H9 (cell line): ENCODE measurements at regions not wholly inside any gene's neighbourhood (a gene's known extent, or its start where the extent isn't known, plus 50 kb on each side); places are given as distances from the start of the nearest gene placed in this dataset.

ENCODE experiments used
- DNase-seq: peaks from one replicate; pipeline ENCODE4 v3.0.0-alpha.2; 2017
- H2AFZ ChIP-seq: one replicate; pipeline ENCODE4 v1.6.1; 2013; ENCODE audit warnings: mild to moderate bottlenecking, low read length, control low read depth, moderate library complexity
- H2AK5ac ChIP-seq: 2 replicates; pipeline ENCODE4 v1.6.1; 2013; ENCODE audit warnings: low read length, control low read depth, mixed read lengths; ENCODE audit not compliant: insufficient read length
- H2BK120ac ChIP-seq: one replicate; pipeline ENCODE4 v1.6.1; 2013; ENCODE audit warnings: low read depth, mild to moderate bottlenecking, low read length, control low read depth, inconsistent platforms; ENCODE audit not compliant: poor library complexity, severe bottlenecking
- H2BK12ac ChIP-seq: 2 replicates; pipeline ENCODE4 v1.6.1; 2013; ENCODE audit warnings: low read length, control low read depth, mixed read lengths, low read depth; ENCODE audit not compliant: insufficient read length
- H2BK15ac ChIP-seq: 2 replicates; pipeline ENCODE4 v1.6.1; 2013; ENCODE audit warnings: low read depth, low read length, control low read depth
- H2BK20ac ChIP-seq: one replicate; pipeline ENCODE4 v1.6.1; 2013; ENCODE audit warnings: low read depth, mild to moderate bottlenecking, low read length, control low read depth, inconsistent platforms; ENCODE audit not compliant: poor library complexity, severe bottlenecking
- H2BK5ac ChIP-seq: 2 replicates; pipeline ENCODE4 v1.6.1; 2013; ENCODE audit warnings: low read length, control low read depth, mixed read lengths; ENCODE audit not compliant: insufficient read length
- H3K14ac ChIP-seq: 2 replicates; pipeline ENCODE4 v1.6.1; 2013; ENCODE audit warnings: low read length, control low read depth; ENCODE audit not compliant: insufficient read depth
- H3K18ac ChIP-seq: 2 replicates; pipeline ENCODE4 v1.6.1; 2013; ENCODE audit warnings: low read depth, mild to moderate bottlenecking, mixed read lengths, low read length, control low read depth; ENCODE audit not compliant: insufficient read length
- H3K23ac ChIP-seq: 2 replicates; pipeline ENCODE4 v1.6.1; 2013; ENCODE audit warnings: low read length, control low read depth, mixed read lengths, low read depth; ENCODE audit not compliant: insufficient read length
- H3K23me2 ChIP-seq: 2 replicates; pipeline ENCODE4 v1.6.1; 2013; ENCODE audit warnings: low read depth, mild to moderate bottlenecking, mixed read lengths, low read length, control low read depth; ENCODE audit not compliant: insufficient read length, poor library complexity, severe bottlenecking
- H3K27ac ChIP-seq: 2 replicates; pipeline ENCODE4 v1.5.1; 2013; ENCODE audit warnings: low read length, control low read depth, mixed read lengths, low read depth; ENCODE audit not compliant: insufficient read length
- H3K27me3 ChIP-seq: 2 replicates; pipeline ENCODE4 v1.6.1; 2013; ENCODE audit warnings: low read length, control low read depth, inconsistent platforms; ENCODE audit not compliant: insufficient read depth
- H3K4ac ChIP-seq: 2 replicates; pipeline ENCODE4 v1.6.1; 2013; ENCODE audit warnings: low read depth, mild to moderate bottlenecking, control low read depth, inconsistent platforms, low read length, moderate library complexity
- H3K4me1 ChIP-seq: 2 replicates; pipeline ENCODE4 v1.6.1; 2013; ENCODE audit warnings: low read length, control low read depth, inconsistent platforms; ENCODE audit not compliant: insufficient read depth
- H3K4me2 ChIP-seq: 2 replicates; pipeline ENCODE4 v1.6.1; 2013; ENCODE audit warnings: low read length, control low read depth, mixed read lengths; ENCODE audit not compliant: insufficient read length, insufficient read depth
- H3K56ac ChIP-seq: 2 replicates; pipeline ENCODE4 v1.6.1; 2013; ENCODE audit warnings: low read depth, mild to moderate bottlenecking, mixed read lengths, low read length, control low read depth; ENCODE audit not compliant: insufficient read length
- H3K79me1 ChIP-seq: 2 replicates; pipeline ENCODE4 v1.6.1; 2013; ENCODE audit warnings: low read depth, mild to moderate bottlenecking, moderate library complexity, low read length, control low read depth, inconsistent platforms; ENCODE audit not compliant: insufficient read depth, poor library complexity, severe bottlenecking
- H3K79me2 ChIP-seq: 2 replicates; pipeline ENCODE4 v1.6.1; 2013; ENCODE audit warnings: low read length, control low read depth, inconsistent platforms; ENCODE audit not compliant: insufficient read depth
- H3K9ac ChIP-seq: 2 replicates; pipeline ENCODE4 v1.6.1; 2013; ENCODE audit warnings: low read length, control low read depth, mixed read lengths; ENCODE audit not compliant: insufficient read length; ENCODE audit errors: extremely low read depth
- H3K9me3 ChIP-seq: one replicate; pipeline ENCODE4 v1.6.1; 2013; ENCODE audit warnings: low read depth, low read length, inconsistent platforms; ENCODE audit not compliant: control insufficient read depth
- H3T11ph ChIP-seq: one replicate; pipeline ENCODE4 v1.6.1; 2013; ENCODE audit warnings: mild to moderate bottlenecking, low read length, control low read depth, inconsistent platforms
- H4K20me1 ChIP-seq: one replicate; pipeline ENCODE4 v1.6.1; 2013; ENCODE audit not compliant: control insufficient read depth, insufficient read length, insufficient read depth
- H4K5ac ChIP-seq: 2 replicates; pipeline ENCODE4 v1.6.1; 2013; ENCODE audit warnings: low read depth, mild to moderate bottlenecking, mixed read lengths, low read length, control low read depth; ENCODE audit not compliant: insufficient read length
- H4K8ac ChIP-seq: replicated peaks from 2 replicates; pipeline ENCODE4 v1.6.1; 2013; ENCODE audit warnings: low read length, control low read depth, mixed read lengths, low read depth; ENCODE audit not compliant: insufficient read length
- H4K91ac ChIP-seq: 2 replicates; pipeline ENCODE4 v1.6.1; 2013; ENCODE audit warnings: low read depth, mild to moderate bottlenecking, moderate library complexity, mixed read lengths, low read length, control low read depth; ENCODE audit not compliant: insufficient read length
- H3K27ac Mint-ChIP-seq, 3 experiments: 2 replicates in 2 of 3; 3 replicates in 1 of 3; pipeline ENCODE4 v1.8.0; 2020 to 2021; ENCODE audit warnings: mixed read lengths in 3 of 3, mild to moderate bottlenecking in 1 of 3, moderate library complexity in 1 of 3
- H3K27me3 Mint-ChIP-seq: 2 replicates; pipeline ENCODE4 v1.8.0; 2021; ENCODE audit warnings: low read depth, mild to moderate bottlenecking, moderate library complexity, mixed read lengths
- H3K36me3 Mint-ChIP-seq, 3 experiments: 2 replicates in 2 of 3; 3 replicates in 1 of 3; pipeline ENCODE4 v1.8.0; 2020 to 2021; ENCODE audit warnings: low read depth in 3 of 3, mixed read lengths in 3 of 3; ENCODE audit not compliant: insufficient read depth in 1 of 3
- H3K4me1 Mint-ChIP-seq, 2 experiments: 2 replicates each; pipeline ENCODE4 v1.8.0; 2020; ENCODE audit warnings: mixed read lengths in 2 of 2
- H3K4me3 Mint-ChIP-seq, 2 experiments: 2 replicates in 1 of 2; 3 replicates in 1 of 2; pipeline ENCODE4 v1.8.0; 2020 to 2021; ENCODE audit warnings: mild to moderate bottlenecking in 2 of 2, mixed read lengths in 2 of 2, moderate library complexity in 1 of 2
- H3K9me3 Mint-ChIP-seq, 2 experiments: 2 replicates in 1 of 2; 3 replicates in 1 of 2; pipeline ENCODE4 v1.8.0; 2020; ENCODE audit warnings: mild to moderate bottlenecking in 2 of 2, mixed read lengths in 2 of 2, moderate library complexity in 1 of 2
- WGBS: extraction: QIAGEN DNeasy Blood & Tissue Kit; methylation state at CpG from one replicate; pipeline ENCODE4 v1.1.7; 2013; ENCODE audit warnings: missing lambda C conversion rate, low lambda C conversion rate, mixed read lengths; ENCODE audit not compliant: insufficient read length; ENCODE audit errors: extremely low coverage; 5-methylcytosine and 5-hydroxymethylcytosine counted together
- TF ChIP-seq, protein P1 (sequence below): fragments of 200-600 bp; sonication (generic); conservative IDR thresholded peaks from 3 replicates; pipeline ENCODE4 v1.8.0; 2021; ENCODE audit warnings: antibody characterized with exemption, mild to moderate bottlenecking

DNA sequence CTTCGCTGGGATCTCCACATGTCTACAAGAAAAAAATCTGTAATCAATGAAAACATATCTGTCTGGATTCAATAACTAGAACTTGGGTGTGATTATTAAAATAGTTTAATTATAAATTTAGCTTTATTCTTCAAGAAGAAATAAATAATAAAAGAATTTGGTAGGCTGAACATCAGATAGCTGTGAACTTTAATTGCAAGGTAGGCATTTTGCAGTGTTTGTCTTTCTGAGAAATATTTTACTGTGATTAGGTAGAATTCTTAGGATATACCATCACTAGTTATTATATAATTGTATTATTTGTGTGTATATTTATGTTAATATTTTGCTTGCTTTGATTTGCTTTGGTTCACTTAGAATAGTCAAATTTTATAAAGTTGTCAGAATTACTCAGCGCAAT is 409.4 kb downstream of the PCDH18 start:
- Histone ChIP-seq H3K18ac (no peak overlapping the region), H2BK20ac (no peak overlapping the region), H3K4ac (no peak overlapping the region), H2AFZ (no peak overlapping the region), H3K4me2 (no peak overlapping the region), H3K9ac (no peak overlapping the region), H3K14ac (no peak overlapping the region), H2BK120ac (no peak overlapping the region), H2BK15ac (no peak overlapping the region), H2BK5ac (no peak overlapping the region), H4K20me1 (no peaks in the 10 kb centered on the region), H3K9me3 (no peaks in the 10 kb centered on the region), H3K79me1 (no peaks in the 10 kb centered on the region), H3K23ac (no peak overlapping the region), H3K23me2 (no peaks in the 10 kb centered on the region), H4K5ac (no peak overlapping the region), H2AK5ac (no peak overlapping the region), H3K79me2 (no peaks in the 10 kb centered on the region), H4K91ac (no peak overlapping the region), H3K4me1 (no peaks in the 10 kb centered on the region), H3K56ac (no peak overlapping the region), H3T11ph (no peak overlapping the region), H3K27ac (no peak overlapping the region), H2BK12ac (no peak overlapping the region), H4K8ac (no peak overlapping the region), H3K27me3 (no peaks in the 10 kb centered on the region)
- Mint-ChIP-seq H3K4me1 (no peaks in the 10 kb centered on the region), H3K27me3 (no peaks in the 10 kb centered on the region), H3K9me3 (no peaks in the 10 kb centered on the region), H3K4me3 (no peak overlapping the region), H3K36me3 (no peaks in the 10 kb centered on the region), H3K27ac (no peak overlapping the region)
- DNase-seq: no peak
- WGBS: no CpG with 5 or more reads among the region's 2 CpGs
- TF ChIP-seq, protein P1, sequence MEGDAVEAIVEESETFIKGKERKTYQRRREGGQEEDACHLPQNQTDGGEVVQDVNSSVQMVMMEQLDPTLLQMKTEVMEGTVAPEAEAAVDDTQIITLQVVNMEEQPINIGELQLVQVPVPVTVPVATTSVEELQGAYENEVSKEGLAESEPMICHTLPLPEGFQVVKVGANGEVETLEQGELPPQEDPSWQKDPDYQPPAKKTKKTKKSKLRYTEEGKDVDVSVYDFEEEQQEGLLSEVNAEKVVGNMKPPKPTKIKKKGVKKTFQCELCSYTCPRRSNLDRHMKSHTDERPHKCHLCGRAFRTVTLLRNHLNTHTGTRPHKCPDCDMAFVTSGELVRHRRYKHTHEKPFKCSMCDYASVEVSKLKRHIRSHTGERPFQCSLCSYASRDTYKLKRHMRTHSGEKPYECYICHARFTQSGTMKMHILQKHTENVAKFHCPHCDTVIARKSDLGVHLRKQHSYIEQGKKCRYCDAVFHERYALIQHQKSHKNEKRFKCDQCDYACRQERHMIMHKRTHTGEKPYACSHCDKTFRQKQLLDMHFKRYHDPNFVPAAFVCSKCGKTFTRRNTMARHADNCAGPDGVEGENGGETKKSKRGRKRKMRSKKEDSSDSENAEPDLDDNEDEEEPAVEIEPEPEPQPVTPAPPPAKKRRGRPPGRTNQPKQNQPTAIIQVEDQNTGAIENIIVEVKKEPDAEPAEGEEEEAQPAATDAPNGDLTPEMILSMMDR: no peak
